Left renal pelvis (tissue), 4 donors: ENCODE measurements at regions not wholly inside any gene's neighbourhood (a gene's known extent, or its start where the extent isn't known, plus 50 kb on each side); places are given as distances from the start of the nearest gene placed in this dataset.
"Not testable (repeated sequence)": the region's sequence is repeated elsewhere in the genome, so short reads cannot be mapped to it uniquely, and the experiment has no call there.

ENCODE experiments used
- DNase-seq, 4 donors: peaks; one replicate each; pipeline ENCODE4 v3.0.0-alpha.2; 2013; ENCODE audit warnings: low read depth in 4 of 4, low spot score in 3 of 4

DNA sequence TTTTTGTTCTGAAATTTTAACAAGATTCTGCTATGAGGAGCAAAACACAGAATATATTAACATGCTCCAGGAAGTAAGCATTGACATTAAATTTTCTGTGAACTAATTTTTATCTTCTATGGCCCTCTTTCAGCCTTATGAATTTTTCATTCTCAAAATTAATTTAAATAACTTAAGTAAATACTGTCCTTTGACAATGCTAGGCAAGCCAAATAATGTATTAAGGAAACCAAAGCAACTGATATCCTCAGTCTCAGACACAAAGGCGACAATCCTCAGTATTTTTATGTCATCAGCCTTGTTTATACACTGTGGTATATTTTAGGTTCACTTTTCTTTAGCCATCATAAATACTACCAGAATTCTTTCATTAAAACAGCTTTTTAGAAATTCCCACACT lies 159.8 kb downstream of the CGGBP1 start:
- DNase-seq, result no peak

DNA sequence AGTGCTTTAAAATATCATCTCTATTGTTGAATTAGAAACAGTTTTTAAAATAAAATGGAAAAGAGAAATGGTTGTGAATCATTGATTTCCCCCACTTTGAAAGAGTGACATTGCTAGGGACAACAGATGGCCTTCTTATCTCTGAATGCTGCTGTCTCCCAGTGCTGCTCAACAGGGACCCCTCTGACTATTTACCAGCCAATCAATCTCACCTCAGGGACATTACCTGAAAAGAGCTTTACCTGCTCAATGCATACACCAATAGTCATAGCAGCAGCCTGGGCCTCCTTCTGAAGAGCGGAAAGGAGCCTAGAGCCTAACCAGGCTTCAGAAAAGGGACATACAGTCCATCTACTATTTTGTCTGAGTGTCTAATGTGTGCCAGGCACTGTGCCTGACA lies 162.8 kb downstream of the CGGBP1 start:
- DNase-seq, result no peak

DNA sequence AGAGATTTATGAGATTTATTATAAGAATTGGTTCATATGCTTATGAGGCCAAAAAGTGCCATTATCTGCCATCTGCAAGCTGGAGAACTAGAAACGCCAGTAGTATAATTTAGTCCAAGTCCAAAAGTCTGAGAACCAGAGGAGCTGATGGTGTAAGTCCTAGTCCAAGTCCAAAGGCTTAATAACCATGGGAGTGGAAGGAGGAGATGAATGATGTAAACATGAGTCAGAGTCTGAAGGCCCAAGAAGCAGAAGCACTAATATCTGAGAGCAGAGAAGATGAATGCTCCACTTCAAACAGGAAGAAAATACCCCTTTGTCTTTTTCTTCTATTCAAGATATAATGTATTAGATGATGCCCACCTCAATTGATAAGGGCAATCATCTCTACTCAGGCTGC lies 185.7 kb downstream of the CGGBP1 start:
- DNase-seq, result no peak

DNA sequence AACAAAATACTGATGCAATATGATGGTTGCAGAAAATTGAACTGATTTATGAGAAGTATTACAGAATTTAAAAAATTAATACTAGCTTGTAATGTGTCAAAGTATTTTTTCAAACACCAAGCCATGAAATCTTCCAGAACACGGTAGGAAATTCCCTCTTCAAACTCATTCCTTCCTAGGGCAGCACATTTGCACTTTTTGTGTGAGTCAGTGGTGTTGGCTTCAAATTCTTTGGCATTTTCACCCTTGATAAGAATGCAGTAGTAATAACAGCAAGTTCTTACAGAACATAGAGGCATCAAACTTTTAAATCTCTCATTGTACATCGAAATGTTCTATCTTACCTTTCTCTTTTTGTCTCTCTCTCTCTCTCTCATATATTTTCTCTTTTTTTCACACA lies 191.8 kb downstream of the CGGBP1 start:
- no peak for DNase-seq

DNA sequence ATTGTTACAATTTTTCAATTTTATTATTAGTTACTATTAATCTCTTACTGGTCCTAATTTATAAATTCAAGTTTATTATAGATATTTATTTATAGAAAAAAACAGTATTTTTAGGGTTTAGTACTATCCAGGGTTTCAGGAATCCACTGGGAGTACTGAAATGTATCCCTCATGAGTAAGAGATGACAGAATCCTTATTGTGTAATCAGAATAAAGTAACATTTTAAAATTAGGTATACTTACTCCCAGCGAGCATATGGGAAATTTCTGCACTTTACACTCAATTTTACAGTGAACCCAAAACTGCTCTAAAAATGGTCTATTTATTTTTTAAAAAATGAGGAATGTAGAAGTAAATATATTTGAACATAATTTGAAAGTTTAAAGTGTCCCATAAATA lies 202.7 kb downstream of the CGGBP1 start:
- DNase-seq, result no peak

DNA sequence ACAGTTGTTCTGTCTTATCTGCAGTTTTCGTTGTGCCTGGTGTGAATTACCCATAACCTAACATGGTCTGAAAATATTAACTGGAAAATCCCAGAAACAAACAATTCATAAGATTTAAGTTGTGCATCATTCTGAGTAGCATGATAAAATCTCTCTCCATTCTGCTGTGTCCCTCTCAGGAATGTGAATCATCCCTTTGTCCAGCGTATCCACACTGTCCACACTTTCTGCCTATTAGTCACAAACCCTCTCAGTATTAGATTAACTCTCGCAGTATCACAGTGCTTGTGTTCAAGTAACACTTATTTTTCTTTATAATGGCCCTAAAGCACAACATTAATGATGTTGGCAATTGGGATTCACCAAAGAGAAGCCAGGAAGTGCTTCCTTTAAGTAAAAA lies 203.2 kb downstream of the CGGBP1 start:
- no peak for DNase-seq

DNA sequence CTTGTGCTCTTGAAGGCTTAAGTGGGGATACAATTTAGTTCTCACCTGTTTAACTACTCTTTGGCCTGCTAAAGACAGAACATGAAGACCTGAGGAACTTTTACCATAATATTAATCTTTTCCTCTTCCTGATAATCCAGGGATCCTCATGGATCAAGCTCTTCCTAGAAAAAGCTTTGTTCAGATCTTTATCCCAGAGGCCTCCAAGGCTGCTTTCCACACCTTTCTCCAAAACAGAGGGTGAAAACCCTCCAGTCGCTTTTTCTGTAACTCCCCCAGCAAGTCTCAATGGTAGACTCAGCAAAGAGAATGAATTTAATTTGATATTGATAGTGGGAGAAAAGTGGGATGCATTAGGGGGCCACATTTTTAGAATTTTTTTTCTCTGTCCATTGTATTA lies 203.6 kb downstream of the CGGBP1 start:
- DNase-seq, result no peak

DNA sequence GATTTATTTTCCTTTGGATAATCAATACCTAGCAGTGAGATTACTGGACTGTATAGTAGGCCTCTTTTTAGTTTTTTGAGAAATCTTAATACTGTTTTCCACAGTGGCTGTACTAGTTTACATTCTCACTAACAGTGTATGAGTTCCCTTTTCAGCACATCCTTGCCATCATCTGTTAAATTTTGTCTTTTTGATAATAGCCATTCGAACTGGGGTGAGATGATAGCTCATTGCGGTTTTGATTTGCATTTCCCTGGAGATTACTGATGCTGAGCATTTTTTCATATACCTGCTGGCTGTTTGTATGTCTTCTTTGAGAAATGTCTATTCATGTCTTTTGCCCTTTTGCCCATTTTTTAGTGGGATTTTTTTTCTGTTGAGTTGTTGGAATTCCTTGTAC lies 210.8 kb downstream of the CGGBP1 start:
- no peak for DNase-seq

DNA sequence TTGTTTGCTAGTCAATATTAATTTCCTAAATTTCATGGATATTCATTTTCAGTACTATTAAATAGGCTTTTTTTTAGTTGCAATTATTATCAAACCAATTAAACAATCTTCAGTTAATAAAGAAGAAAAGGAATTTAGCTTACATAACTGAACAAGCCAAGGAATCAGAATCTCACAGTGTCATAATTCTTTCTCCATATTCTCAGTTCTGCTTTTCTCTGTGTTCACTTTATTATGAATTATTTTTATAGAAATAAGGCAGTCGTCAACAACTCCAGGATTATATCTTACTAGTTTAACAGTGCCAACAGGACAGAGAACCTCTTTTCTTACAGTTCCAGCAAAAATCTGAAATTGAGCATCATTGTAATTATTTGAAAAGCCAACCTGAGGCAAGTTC lies 221.7 kb downstream of the CGGBP1 start:
- DNase-seq, result no peak

DNA sequence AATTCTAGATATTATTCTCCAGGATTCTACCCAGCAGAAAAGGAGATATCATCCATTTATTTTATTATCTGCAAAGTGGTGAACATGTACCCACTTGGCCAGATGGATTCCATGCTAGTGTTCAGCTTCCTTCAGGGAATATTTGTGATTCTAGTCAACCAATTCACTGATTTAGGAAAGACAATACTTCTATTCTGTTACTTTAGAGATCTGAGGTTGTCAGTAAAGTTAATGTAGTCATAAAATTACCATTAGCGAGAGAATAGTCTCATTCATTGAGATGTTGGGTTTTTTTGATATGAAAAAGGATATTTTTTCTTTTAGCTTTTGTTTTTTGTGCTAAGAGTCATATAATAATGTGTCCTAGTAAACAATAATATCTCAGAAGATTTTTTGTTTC lies 222.8 kb downstream of the CGGBP1 start:
- DNase-seq, result no peak

DNA sequence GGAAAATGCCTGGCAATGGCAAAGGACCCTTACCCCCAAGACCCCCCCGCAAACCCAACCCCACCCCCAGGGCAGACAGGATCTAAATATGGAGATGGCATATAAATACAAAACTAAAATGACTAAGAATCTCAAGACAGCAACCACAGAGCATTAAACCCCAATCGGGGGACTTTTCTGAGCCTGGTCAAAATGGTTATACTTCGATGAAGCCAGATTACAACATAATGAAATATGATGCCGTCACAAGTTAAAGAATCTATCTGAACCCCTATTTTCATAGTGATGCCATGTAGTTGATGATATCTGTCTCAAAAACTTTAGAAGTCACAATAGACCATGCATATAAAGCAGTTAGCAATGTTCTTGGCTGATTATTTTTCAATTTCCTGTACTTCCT lies 223.6 kb downstream of the CGGBP1 start:
- no peak for DNase-seq

DNA sequence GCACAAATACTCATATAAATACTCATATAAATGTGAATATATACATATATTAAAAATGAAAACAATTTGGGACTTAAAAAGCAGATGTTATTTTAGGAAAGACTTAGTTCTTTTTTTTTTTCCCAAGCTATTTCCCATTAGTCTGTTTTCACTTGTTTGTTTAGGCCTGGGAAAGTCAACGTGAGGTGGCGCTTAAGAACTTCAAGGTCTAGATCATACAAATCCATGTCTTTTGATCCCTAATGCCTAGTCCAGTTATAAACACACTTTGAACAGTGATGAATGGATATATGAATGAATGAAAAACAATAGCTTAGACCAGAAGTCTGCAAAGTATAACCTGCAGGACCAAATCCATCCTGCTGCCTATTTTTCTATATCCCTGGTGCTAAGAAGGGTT lies 224.5 kb downstream of the CGGBP1 start:
- no peak for DNase-seq

DNA sequence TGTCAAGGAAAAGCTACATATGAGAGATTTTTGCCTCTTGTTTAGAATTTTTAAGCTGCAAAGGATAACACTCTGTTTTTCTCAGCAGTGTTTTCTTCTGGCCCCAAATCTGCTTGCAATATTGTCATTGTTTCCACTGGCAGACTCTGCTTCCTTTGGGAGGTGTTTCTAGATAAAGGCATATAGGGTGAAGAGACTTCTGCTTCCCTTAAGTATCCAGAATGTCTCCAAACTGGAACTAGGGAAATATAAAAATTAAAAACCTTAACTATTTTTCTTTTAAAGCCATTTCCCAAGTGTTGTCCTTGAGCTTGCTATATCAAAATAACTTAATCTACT lies 225.8 kb downstream of the CGGBP1 start:
- no peak for DNase-seq

DNA sequence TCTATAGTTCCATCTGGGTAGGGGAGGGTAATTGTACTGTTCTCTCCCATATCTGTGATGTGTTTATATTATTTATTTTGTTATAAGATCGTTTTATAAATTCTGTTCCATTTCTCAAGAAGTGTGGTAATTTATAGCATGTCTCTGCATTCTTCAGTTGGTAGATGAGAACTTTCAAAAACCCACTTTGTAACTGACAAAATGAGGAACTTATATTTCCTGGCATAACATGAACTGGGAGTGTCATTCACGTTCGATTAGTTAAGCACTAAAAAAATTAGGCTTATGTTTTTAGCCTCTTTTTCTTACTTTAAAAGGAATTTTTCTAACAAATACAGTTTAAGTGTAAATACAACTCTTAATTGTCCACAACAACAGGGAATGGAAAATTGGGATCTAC lies 230.8 kb downstream of the CGGBP1 start:
- DNase-seq, result no peak

DNA sequence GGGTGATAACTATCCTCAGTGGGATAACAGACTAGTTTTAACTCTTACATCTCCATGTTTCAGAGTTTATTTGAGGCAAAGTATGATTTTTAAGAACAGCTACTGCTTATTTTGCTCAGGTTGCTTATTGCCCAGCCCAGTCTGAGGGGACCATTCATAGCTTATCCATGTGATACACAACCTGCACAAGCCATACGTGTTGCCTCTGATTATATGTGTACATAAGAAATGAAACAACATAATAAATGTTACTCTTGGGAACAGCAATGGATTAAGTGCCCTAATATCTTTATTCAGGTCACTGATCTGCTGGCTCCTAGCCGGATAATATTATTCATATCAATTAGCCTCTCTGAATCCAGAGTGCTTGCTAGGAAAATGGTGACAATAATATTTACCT lies 236.2 kb downstream of the CGGBP1 start:
- no peak for DNase-seq

DNA sequence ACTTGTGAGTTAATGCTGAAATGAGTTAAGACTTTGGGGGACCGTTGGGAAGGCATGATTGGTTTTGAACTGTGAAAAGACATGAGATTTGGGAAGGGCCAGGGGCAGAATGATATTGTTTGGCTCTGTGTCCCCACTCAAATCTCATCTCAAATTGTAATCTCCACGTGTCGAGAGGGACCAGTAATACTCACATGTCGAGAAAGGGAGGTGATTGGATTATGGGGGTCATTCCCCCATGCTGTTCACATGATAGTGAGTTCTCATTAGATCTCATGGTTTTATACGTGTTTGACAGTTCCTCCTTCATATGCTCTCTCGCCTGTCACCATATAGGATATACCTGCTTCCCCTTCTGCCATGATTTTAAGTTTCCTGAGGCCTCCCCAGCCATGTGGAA lies 245.3 kb downstream of the CGGBP1 start:
- not testable (repeated sequence) for DNase-seq

DNA sequence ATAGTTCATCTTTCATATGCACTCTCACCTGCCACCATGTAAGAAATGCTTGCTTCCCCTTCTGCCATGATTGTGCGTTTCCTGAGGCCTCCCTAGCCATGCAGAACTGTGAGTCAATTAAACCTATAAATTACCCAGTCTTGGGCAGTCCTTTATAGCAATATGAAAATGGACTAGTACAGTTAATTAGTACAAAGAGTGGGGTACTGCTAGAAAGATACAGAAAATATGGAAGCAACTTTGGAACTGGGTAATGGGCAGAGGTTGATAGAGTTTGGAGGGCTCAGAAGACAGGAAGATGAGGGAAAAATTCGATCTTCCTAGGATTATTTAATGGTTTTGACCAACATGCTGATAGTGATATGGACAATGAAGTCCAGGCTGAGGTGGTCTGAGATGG lies 246.9 kb downstream of the CGGBP1 start:
- DNase-seq, result no peak

DNA sequence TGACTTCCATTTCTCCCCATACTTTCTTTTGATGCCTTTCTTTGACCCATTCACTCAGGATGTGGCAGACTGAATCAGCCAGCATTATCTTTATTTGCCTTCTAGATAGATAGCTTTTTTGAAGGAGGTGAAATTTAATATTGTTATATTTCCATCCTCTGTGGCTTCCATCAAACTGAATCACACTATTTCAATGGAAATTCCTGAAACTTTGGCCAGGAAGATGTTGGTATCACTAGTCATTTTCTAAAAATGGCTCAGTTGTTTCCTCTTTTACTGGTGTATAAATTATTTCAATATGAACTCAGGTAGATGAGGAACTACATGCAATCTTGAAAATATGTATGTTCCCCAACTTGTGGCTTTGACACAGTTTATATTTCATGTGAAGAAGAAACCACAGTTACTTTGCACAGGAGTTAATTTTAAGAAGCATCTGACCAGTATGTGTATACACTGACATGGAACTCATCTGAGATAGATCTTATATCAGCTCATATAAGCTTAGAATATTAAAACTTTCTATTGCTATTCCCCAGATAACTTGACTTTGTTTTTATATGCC lies 248.3 kb downstream of the CGGBP1 start:
- no peak for DNase-seq

DNA sequence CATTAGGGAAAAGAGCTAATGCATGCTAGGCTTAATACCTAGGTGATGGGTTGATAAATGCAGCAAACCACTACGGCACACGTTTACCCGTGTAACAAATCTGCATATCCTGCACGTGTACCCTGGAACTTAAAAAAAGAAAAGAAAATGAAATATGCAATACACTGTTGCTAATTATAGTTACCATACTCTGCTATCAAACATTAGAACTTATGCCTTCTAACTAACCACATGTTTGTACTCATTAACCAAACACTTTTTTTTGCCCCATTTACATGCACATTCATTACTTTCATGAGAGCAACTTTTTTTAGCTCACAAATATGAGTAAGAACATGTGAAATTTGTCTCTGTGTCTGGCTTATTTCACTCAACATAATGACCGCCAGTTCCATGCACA lies 253.1 kb downstream of the CGGBP1 start:
- DNase-seq, result no peak

DNA sequence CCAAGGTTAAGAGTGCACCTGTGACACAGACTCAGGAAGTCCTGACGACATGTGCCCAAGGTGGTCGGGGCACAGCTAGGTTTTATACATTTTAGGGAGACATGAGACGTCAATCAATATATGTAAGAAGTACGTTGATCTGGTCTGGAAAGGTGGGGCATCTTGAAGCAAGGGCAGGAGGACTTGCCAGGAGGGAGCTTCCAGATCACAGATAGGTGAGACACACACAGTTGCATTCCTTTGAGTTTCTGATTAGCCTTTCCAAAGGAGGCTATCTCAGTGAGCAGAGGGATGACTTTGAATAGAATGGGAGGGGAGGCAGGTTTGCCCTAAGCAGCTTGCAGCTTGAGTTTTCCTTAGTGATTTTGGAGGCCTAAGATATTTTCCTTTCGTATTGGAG lies 257.4 kb downstream of the CGGBP1 start:
- no peak for DNase-seq

DNA sequence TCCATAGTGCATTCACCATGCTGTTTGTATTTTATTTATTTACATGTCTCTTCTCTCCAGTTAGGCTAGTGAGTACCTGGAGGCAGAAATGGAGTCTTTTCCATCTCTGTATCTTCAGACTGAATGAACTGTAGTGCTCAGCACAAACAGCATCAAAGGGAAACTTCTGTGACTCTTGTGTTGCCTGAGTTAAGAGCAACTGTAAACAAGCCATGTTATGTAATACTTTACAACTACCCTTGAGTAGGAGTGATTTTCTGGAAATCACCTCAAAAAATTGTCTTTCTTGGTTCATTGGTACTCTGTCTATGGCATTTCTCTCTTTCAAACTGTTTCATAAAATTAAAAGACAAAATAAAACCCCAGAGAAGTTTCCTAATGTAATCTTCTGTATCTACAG lies 258.3 kb downstream of the CGGBP1 start:
- DNase-seq, result no peak

DNA sequence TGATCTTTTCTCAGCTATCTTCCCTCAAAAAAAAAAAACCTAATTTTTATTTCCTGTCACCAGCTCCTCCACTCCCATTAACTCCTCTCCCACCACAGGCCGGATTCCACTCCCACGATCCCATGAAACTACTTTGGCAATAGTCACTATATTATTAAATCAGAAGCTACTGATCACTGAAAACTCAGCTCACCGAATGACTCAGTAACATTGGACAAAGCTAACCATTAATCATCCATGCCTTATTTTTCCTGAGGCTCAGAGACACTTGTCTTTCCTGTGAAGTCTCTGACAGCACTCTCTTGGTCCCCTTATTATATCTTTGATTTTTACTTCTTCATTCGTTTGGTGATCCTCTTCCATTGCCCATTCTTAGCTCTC lies 260.2 kb downstream of the CGGBP1 start:
- DNase-seq, result no peak

DNA sequence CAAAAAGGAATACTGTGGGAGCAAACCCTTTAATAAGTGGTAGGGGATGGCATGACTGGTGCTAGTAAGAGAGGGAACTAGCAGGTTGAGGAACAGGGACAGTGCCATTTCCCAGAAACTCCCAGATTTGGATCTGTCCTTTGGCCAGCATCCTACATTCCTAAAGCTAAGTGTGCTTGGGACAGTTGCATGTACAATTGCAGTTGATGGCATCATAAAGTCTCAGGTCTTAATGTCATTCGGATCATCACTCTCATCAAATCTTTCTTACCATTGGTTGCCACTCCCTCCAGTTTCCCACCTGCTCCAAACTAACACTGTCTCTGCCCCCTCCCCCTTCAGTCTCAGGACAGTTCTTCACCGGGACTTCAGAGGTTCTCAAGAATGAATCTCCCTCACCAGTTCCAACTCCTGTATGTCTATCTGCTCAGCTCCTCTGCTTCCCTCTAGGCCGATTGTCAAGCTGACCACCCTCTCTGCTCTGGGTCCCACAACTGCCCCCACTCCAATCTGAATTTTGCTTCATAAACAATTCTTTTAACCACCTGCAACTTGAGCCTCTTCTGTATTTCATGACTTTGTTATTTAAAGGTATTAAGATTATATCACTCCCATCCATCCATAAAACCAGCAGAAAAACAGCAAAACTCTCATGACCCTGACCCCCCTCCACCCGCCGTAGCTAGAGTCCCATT lies 260.8 kb downstream of the CGGBP1 start:
- DNase-seq, result no peak
